Panc1 (cell line): ENCODE measurements at regions not wholly inside any gene's neighbourhood (a gene's known extent, or its start where the extent isn't known, plus 50 kb on each side); places are given as distances from the start of the nearest gene placed in this dataset.

Source experiments
- ATAC-seq: fragments of 200-7000 bp; cut with Tn5 transposase; 2 replicates; pipeline ENCODE4 v1.9.1; 2020; ENCODE audit warnings: mild to moderate bottlenecking, moderate library complexity
- BruUV-seq: library from RNA; stranded (reverse); fragments of 400-500 nt; replicated peaks from 2 replicates; lab custom pipeline; 2021; lab: Mats Ljungman, UMichigan
- CTCF ChIA-PET: fragments of 300-600 bp; sonication (Branson Sonifier 250); formaldehyde crosslinking; loops from one replicate; lab custom pipeline; 2022; ENCODE audit warnings: antibody characterized with exemption; lab: Charles Lee
- POLR2A ChIA-PET: fragments of 300-600 bp; sonication (Branson Sonifier 250); formaldehyde crosslinking; loops from one replicate; lab custom pipeline; 2022; ENCODE audit warnings: antibody characterized with exemption; lab: Charles Lee
- DNase-seq: peaks from one replicate; pipeline ENCODE4 v3.0.0-alpha.2; 2010; ENCODE audit warnings: low read depth, low spot score
- H3K27ac ChIP-seq: 2 replicates; pipeline ENCODE4 v1.5.1; 2011; ENCODE audit warnings: mild to moderate bottlenecking, low read length, inconsistent platforms
- H3K27me3 ChIP-seq: fragments of 200-500 bp; sonication (Bioruptor generic); 2 replicates; pipeline ENCODE4 v1.6.0; 2014; ENCODE audit warnings: low read length, inconsistent platforms; ENCODE audit not compliant: control insufficient read depth, insufficient read depth
- H3K36me3 ChIP-seq: fragments of 200-500 bp; sonication (Bioruptor generic); 2 replicates; pipeline ENCODE4 v1.5.1; 2014; ENCODE audit warnings: inconsistent platforms, mild to moderate bottlenecking, low read length, moderate library complexity; ENCODE audit not compliant: control insufficient read depth, insufficient read depth
- H3K4me1 ChIP-seq: 2 replicates; pipeline ENCODE4 v1.5.1; 2011; ENCODE audit warnings: inconsistent platforms, mild to moderate bottlenecking, low read length, moderate library complexity; ENCODE audit not compliant: control insufficient read depth, insufficient read depth
- H3K4me3 ChIP-seq, 2 experiments: 2 replicates each; pipeline ENCODE4 v1.5.1; 2011 to 2012; ENCODE audit warnings: low read depth in 2 of 2, low read length in 2 of 2, mild to moderate bottlenecking in 2 of 2, inconsistent platforms in 1 of 2, moderate library complexity in 1 of 2
- H3K9me3 ChIP-seq: fragments of 200-500 bp; sonication (Bioruptor generic); 2 replicates; pipeline ENCODE4 v1.5.1; 2014; ENCODE audit warnings: low read depth, mild to moderate bottlenecking, inconsistent platforms, low read length, moderate library complexity; ENCODE audit not compliant: control insufficient read depth, insufficient read depth
- POLR2AphosphoS5 ChIP-seq: IDR thresholded peaks from 2 replicates; pipeline ENCODE4 v1.6.1; 2012; ENCODE audit warnings: mild to moderate bottlenecking, low read depth, low read length, moderate library complexity
- REST ChIP-seq, 2 experiments: IDR thresholded peaks; 2 replicates each; pipeline ENCODE4 v1.6.1; 2011 to 2012; ENCODE audit warnings: low read depth in 2 of 2, control low read depth in 1 of 2, low read length in 1 of 2, mild to moderate bottlenecking in 1 of 2, moderate library complexity in 1 of 2; ENCODE audit not compliant: insufficient read depth in 1 of 2
- SIN3A ChIP-seq: IDR thresholded peaks from 2 replicates; pipeline ENCODE4 v1.6.1; 2012; ENCODE audit warnings: low read depth, mild to moderate bottlenecking, low read length, moderate library complexity, borderline replicate concordance; ENCODE audit not compliant: insufficient read depth
- TCF7L2 ChIP-seq: IDR thresholded peaks from 2 replicates; pipeline ENCODE4 v1.6.1; 2011; ENCODE audit warnings: mild to moderate bottlenecking, low read depth, low read length, inconsistent platforms
- in situ Hi-C: cut with HindIII; loops from 2 replicates; pipeline ENCODE4 v1.10.0; 2016; ENCODE audit warnings: low sequenced_read_pairs, low pct_unique_long_range_greater_than_20kb
- intact Hi-C: fragments of 100-400 bp; cut with micrococcal nuclease; formaldehyde crosslinking; loops from one replicate; pipeline ENCODE4 v1.10.0; 2022; ENCODE audit not compliant: unreplicated experiment
- TF ChIP-seq, protein P1 (sequence below): fragments of 450-650 bp; IDR thresholded peaks from 2 replicates; pipeline ENCODE4 v1.5.1; 2017; ENCODE audit warnings: mild to moderate bottlenecking

DNA sequence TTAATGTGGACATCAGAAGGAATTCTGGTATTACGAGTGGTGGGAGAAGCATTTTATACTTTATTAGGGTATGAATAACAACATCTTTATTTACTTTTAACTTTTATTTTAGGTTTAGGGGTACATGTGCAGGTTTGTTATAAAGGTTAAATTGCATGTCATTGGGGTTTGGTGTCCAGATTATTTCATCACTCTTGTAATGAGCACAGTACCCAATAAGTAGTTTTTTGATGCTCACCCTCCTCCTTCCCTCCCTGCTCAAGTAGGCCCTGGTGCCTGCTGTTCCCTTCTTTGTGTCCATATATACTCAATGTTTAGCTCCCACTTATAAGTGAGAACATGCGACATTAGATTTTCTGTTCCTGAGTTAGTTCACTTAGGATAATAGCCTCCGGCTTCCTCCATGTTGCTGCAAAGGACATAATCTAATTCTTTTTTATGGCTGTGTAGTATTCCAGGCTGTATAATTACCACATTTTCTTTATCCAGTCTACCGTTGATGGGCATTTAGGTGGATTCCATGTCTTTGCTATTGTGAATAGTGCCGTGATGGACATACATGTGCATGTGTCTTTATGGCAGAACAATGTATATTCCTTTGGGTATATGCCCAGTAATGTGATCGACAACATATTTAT is 456.2 kb downstream of the XYLT1 start:
- Histone ChIP-seq H3K9me3 (no peaks in the 10 kb centered on the region), H3K4me3 (no peak overlapping the region), H3K4me1 (no peaks in the 10 kb centered on the region), H3K27me3 (no peaks in the 10 kb centered on the region), H3K27ac (no peak overlapping the region), H3K36me3 (no peaks in the 10 kb centered on the region)
- intact Hi-C loops (no loop called here), in situ Hi-C loops (no loop called here)
- no peak for TF ChIP-seq POLR2AphosphoS5
- no peak for TF ChIP-seq SIN3A
- TF ChIP-seq, protein P1, sequence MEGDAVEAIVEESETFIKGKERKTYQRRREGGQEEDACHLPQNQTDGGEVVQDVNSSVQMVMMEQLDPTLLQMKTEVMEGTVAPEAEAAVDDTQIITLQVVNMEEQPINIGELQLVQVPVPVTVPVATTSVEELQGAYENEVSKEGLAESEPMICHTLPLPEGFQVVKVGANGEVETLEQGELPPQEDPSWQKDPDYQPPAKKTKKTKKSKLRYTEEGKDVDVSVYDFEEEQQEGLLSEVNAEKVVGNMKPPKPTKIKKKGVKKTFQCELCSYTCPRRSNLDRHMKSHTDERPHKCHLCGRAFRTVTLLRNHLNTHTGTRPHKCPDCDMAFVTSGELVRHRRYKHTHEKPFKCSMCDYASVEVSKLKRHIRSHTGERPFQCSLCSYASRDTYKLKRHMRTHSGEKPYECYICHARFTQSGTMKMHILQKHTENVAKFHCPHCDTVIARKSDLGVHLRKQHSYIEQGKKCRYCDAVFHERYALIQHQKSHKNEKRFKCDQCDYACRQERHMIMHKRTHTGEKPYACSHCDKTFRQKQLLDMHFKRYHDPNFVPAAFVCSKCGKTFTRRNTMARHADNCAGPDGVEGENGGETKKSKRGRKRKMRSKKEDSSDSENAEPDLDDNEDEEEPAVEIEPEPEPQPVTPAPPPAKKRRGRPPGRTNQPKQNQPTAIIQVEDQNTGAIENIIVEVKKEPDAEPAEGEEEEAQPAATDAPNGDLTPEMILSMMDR: no peak
- no peak for TF ChIP-seq TCF7L2
- no peak for TF ChIP-seq REST (IDR thresholded peaks at IDR 0.05; ENCODE audit: insufficient read depth in 1 of 2, low read depth in 2 of 2, low read length in 1 of 2)
- no peak for DNase-seq
- BruUV-seq: no TSS peak
- no peak for ATAC-seq
- CTCF ChIA-PET: interaction anchor here (0.6 to 0.9 kb wide), 2 partner anchors 15 to 197 kb away, joined by 5 to 16 read pairs; no protein-coding TSS in a partner anchor
- POLR2A ChIA-PET: interaction anchor here (0.6 kb wide), 1 partner anchor 454 kb away, joined by 4 read pairs; no protein-coding TSS in a partner anchor

GRCh38 chr16:17015702-17016101 is 455.1 kb downstream of the XYLT1 start:
- ChIA-PET CTCF (interaction anchor here (0.9 kb wide), 1 partner anchor 14 kb away, joined by 5 read pairs; no protein-coding TSS in a partner anchor), POLR2A (no interaction called here)
- Histone ChIP-seq H3K27ac (no peak overlapping the region), H3K9me3 (no peaks in the 10 kb centered on the region), H3K4me3 (no peak overlapping the region), H3K4me1 (no peaks in the 10 kb centered on the region), H3K27me3 (no peaks in the 10 kb centered on the region), H3K36me3 (no peaks in the 10 kb centered on the region)
- no peak for DNase-seq
- in situ Hi-C loops: no loop called here
- no TSS peak for BruUV-seq
- intact Hi-C loops: no loop called here
- ATAC-seq: no peak
- TF ChIP-seq, protein P1: no peak
- no peak for TF ChIP-seq POLR2AphosphoS5
- TF ChIP-seq TCF7L2: no peak
